ELF-1 (cell line): ENCODE measurements at regions not wholly inside any gene's neighbourhood (a gene's known extent, or its start where the extent isn't known, plus 50 kb on each side); places are given as distances from the start of the nearest gene placed in this dataset.

ENCODE experiments used
- DNase-seq: peaks from one replicate; pipeline ENCODE4 v3.0.0-alpha.2; 2016; ENCODE audit warnings: low read depth, low spot score

- DNase-seq: no peak
These were observed 321.8 kb downstream of the TCERG1L start for GRCh38 chr10:130989670-130990232.

GRCh38 chr10:130990486-130990885, 321.0 kb downstream of the TCERG1L start:
- no peak for DNase-seq

GRCh38 chr10:130992802-130993523, 318.6 kb downstream of the TCERG1L start:
- no peak for DNase-seq

GRCh38 chr10:130993612-130994011, 317.9 kb downstream of the TCERG1L start:
- no peak for DNase-seq

DNA sequence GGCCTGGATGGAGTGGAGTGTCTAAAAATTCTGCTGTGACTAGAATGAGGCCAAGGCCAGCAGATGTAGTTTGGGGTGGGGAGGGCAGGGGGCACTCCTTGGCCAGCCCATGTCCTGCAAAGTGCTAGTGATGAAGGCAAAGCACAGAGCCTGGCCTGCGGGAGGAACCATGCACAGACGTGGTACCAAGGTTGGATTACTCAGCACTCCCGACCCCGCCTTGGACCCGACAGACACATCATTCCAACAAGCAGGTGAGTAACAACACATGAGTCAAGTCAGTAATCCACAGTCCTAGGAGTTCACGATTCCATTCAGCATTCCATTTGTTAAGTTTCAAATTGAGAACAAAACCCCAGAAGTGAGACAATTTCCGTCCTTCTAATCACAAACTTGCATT, 317.3 kb downstream of the TCERG1L start:
- no peak for DNase-seq

DNA sequence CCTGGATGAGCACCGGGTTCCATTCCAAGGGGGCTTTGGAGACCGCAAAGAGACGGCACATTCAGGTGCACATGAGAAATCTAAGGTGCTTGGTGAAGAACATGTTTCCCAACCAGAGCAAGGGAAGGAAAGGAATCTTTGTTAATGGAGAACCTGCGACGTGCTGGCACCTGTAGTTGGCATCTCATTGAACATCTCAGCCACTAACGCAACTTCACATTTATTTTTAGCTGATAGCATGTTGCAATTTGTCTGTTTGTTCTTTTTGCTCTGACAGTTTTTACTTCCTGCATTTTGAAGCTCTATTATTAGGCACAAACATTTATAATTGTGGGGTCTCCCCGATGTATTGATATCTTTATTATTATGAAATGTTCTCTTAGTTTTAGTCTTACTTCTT, 316.7 kb downstream of the TCERG1L start:
- DNase-seq: no peak

GRCh38 chr10:130997267-130998045, 314.1 kb downstream of the TCERG1L start:
- no peak for DNase-seq

GRCh38 chr10:130998046-130998435, 313.5 kb downstream of the TCERG1L start:
- no peak for DNase-seq

DNA sequence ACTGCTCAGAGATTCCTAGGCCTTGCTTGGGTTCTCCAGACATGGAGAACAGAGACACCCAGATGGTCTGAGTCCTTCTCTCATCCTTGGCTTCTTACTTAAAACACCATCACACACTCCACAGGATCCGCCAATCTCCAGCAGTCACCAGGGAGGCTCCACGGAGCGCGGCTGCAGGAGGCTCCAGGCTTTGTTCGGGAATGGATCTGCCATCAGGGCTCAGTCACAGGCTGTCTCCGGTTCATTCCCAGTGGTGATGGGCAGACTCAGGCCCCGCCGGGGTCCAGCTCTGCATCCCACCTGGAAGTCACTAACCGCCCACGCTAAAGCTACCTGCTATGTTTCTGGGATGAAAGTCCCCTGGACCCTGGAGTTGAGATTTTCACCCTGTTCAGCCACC, 312.9 kb downstream of the TCERG1L start:
- DNase-seq: no peak

DNA sequence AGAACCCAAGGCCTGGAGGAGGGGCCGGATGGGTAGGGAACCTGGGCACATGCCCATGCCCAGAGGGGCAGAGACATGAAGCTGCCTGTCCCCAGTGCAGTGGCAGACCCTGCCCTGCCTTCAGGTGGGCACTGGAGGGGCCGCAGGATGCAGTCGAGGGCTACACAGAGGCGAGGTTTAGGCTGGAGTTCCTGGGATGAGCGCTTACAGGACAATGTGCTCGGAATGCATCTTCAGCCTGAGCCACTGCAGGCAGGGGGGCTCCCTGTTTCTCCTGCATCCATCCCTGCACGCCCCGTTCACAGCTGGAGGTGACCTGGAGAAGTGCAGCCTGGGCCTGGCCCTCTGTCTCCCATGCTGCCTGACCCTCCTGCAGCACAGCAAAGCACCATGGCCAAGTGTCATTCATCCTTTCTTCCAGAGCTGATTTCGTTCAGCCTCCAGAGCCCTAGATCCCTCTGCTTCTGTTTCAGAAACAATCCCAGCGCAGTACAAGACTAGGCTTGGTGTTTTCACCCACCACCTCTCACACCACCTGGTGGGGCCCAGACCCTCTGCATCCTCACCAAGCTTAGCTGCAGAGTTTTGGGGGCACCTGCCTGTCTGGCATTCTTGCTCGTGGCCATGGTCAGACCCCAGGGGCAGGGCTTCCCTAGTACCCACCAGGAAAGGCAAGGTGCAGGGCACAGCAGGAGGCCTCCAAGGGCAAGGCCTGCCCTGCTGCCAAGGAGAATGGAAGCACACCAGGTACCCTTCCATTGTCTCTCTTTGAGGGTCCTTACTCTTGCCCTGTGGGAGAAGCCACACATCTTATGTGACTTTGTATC, 311.9 kb downstream of the TCERG1L start:
- no peak for DNase-seq

- no peak for DNase-seq
These were observed 311.3 kb downstream of the TCERG1L start for GRCh38 chr10:131000244-131000643.

DNA sequence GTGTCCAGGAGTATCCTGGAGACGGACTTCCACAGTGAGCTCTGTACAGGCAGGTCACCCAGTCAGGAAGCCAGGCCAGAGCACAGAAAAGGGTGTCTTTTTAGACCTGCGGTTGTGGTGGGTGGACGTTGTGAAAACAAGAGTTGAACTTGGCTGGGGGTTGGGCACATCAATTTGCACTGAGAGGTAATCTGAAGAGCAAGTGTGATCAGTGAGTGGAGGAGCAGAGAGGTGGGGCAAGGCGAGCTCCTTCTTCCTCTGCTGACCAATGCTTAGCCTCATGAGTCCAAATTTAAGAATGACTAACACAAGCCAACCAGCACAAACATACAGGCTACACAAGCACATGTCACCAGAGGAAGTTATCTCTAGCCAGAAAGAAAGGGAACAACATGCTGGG, 310.8 kb downstream of the TCERG1L start:
- DNase-seq: no peak

DNA sequence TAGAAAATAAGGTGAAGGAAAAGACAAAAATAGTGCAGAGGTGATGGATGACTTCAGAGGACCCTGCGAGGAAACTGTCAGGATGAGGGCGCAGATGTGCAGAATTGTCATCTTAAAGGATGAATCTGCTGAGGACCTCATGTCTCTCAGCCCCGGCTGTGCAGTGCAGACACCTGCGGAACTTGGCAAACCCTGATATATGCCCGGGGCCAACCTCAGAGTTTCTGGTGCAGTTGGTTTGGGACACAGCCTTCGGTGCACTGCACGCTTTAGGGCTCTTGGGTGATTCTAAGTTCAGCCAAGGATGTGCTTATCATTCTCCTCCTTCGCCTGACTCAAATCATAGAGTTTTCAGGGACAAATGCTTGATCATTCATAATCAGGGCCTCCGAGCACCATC, 310.1 kb downstream of the TCERG1L start:
- DNase-seq: no peak

DNA sequence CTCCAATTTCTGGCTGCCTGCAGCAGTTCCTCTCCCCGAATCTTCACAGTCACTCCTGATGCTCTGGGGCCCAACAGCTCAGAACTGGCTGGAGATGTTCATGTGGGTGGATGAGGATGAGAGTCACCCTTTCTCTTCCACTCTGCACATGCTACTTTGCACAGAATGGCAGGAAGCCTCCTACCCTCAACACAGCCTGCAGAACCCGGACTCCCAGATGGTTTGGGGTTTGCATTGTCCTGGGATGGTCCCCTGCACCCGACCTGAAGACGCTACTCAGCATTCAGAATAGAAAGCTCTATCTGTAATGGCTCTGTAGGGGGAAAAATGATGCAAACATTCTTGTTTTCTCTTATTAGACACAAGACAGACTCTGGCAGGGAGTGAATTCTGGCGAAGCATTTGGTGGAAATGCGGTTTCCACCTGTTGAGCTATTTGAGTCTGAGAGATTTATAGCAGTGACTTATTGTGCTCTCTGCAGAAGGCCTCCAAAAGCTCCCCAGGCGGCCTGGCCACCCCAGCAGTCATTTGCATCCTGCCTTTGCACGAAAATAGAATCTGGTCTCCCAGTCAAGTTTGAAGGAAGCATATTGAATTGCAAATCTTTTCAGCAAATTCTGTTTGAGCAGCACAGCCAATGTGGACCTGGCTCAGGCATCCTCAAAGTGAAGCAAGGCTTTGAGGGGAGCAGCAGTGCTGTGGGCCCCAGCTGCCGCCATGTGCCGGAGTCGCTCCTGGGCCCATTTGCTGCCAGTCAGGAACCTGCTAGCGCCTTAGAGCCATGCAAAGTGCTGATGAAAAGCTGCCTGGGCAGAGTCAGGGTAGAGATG, 309.3 kb downstream of the TCERG1L start:
- peak; percentile 36 for DNase-seq

GRCh38 chr10:131003455-131003854, 308.1 kb downstream of the TCERG1L start:
- DNase-seq: no peak

GRCh38 chr10:131004276-131004675, 307.2 kb downstream of the TCERG1L start:
- no peak for DNase-seq

DNA sequence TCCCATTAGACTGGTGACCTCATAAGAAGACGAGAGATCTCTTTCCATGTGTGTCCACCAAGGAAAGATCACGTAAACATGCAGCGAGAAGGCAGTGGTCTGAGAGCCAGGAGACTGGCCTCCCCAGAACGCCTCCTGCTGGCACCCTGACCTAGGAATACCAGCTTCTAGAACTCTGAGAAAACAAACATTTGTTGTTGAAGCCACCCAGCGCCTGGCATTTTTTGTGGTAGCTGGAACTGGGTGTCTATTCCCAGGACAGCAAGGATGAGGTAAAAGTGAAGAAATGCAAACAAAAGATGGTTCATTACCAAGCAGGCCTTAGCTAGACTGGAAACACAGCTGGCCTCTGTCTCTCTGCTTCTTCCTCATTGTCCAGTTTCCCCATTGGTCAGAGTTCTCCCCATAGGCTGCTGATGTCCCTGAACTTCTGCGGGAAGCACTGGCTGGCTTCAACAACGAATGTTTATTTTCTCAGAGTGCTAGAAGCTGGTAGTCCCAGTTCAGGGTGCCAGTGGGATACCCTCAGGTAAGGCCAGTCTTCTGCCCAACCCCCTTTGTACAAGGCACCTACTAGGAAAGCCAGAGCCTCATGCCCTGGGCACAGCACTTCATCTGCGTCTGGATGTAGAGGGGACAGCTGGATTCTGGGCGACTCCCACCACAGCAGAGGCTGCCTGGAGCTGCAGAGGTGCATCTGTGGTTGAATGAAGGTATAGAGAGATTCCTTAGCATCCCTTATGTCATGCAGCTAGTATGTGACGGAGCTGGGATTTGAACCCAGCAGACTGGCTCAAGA, 304.9 kb downstream of the TCERG1L start:
- no peak for DNase-seq

DNA sequence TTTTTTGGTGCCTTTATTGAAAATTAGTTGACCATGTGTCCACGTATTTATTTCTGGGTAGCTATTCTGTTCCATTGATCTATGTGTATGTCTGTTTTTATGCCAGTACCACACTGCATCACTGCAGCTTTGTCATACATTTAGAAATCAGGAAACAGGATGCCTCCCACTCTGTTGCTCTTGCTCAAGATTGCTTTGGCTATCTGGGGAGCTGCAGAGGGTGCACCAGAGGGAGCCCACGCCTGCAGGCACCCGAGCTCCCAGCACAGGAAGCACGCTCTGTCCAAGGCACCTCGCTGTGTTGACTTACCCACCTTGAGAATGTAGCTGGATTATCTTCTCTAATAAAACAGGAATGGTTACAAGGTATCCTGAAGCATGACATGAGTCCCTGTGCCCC, 301.7 kb downstream of the TCERG1L start:
- DNase-seq: no peak

GRCh38 chr10:131010965-131011575, 300.5 kb downstream of the TCERG1L start:
- no peak for DNase-seq
